MM.1S (cell line): ENCODE measurements at regions not wholly inside any gene's neighbourhood (a gene's known extent, or its start where the extent isn't known, plus 50 kb on each side); places are given as distances from the start of the nearest gene placed in this dataset.

Experiments used
- DNase-seq: peaks from one replicate; pipeline ENCODE4 v3.0.0-alpha.2; 2015
- H2AFZ ChIP-seq: fragments of 300-600 bp; sonication (generic); 2 replicates; pipeline ENCODE4 v1.6.0; 2016; ENCODE audit warnings: antibody characterized with exemption, low read length
- H3F3A ChIP-seq: fragments of 300-600 bp; sonication (generic); 2 replicates; pipeline ENCODE4 v1.6.1; 2016; ENCODE audit warnings: mild to moderate bottlenecking, antibody characterized with exemption, low read length, moderate library complexity, mixed read lengths; ENCODE audit not compliant: insufficient read depth
- H3K27ac ChIP-seq: fragments of 300-600 bp; sonication (generic); 2 replicates; pipeline ENCODE4 v1.5.1; 2016; ENCODE audit warnings: mild to moderate bottlenecking, low read length
- H3K27me3 ChIP-seq: fragments of 300-600 bp; sonication (generic); replicated peaks from 2 replicates; pipeline ENCODE4 v1.6.0; 2016; ENCODE audit warnings: low read length; ENCODE audit not compliant: insufficient read depth
- H3K36me3 ChIP-seq: fragments of 300-600 bp; sonication (generic); replicated peaks from 2 replicates; pipeline ENCODE4 v1.6.1; 2016; ENCODE audit warnings: mild to moderate bottlenecking, low read length, mixed read lengths; ENCODE audit not compliant: insufficient read depth
- H3K4me1 ChIP-seq: fragments of 300-600 bp; sonication (generic); 2 replicates; pipeline ENCODE4 v1.6.1; 2016; ENCODE audit warnings: low read length, mixed read lengths
- H3K4me2 ChIP-seq: fragments of 300-600 bp; sonication (generic); 2 replicates; pipeline ENCODE4 v1.6.0; 2016; ENCODE audit warnings: low read depth, low read length
- H3K4me3 ChIP-seq: fragments of 300-600 bp; sonication (generic); 2 replicates; pipeline ENCODE4 v1.5.1; 2016; ENCODE audit warnings: low read length, mixed read lengths
- H3K79me2 ChIP-seq: fragments of 300-600 bp; sonication (generic); 2 replicates; pipeline ENCODE4 v1.6.1; 2016; ENCODE audit warnings: mixed run types, low read length, mixed read lengths
- H3K9ac ChIP-seq: fragments of 300-600 bp; sonication (generic); 2 replicates; pipeline ENCODE4 v1.6.1; 2016; ENCODE audit warnings: low read length, mixed read lengths
- H3K9me2 ChIP-seq: fragments of 300-600 bp; sonication (generic); replicated peaks from 2 replicates; pipeline ENCODE4 v1.6.1; 2016; ENCODE audit warnings: mild to moderate bottlenecking, low read length, mixed read lengths; ENCODE audit not compliant: insufficient read depth
- H3K9me3 ChIP-seq: fragments of 300-600 bp; sonication (generic); replicated peaks from 2 replicates; pipeline ENCODE4 v1.6.1; 2016; ENCODE audit warnings: mild to moderate bottlenecking, low read length, mixed read lengths; ENCODE audit not compliant: insufficient read depth
- H4K20me1 ChIP-seq: fragments of 300-600 bp; sonication (generic); 2 replicates; pipeline ENCODE4 v1.6.1; 2016; ENCODE audit warnings: mild to moderate bottlenecking, low read length, moderate library complexity, mixed read lengths; ENCODE audit not compliant: insufficient read depth
- CTCF ChIP-seq: fragments of 300-600 bp; sonication (generic); IDR thresholded peaks from 2 replicates; pipeline ENCODE4 v1.5.1; 2016; ENCODE audit warnings: antibody characterized with exemption, low read length, mixed read lengths
- EZH2 ChIP-seq: fragments of 300-600 bp; sonication (generic); optimal IDR thresholded peaks from 2 replicates; pipeline ENCODE3; 2017; ENCODE audit warnings: low read depth, mild to moderate bottlenecking, antibody characterized with exemption, low read length, mixed read lengths
- EZH2phosphoT487 ChIP-seq: fragments of 300-600 bp; sonication (generic); IDR thresholded peaks from 2 replicates; pipeline ENCODE4 v1.6.1; 2018; ENCODE audit warnings: antibody characterized with exemption, low read length

- Histone ChIP-seq H3K79me2 (no peaks in the 10 kb centered on the region), H3F3A (no peaks in the 10 kb centered on the region), H3K9ac (no peak overlapping the region), H3K27me3 (no peaks in the 10 kb centered on the region), H3K4me3 (no peak overlapping the region), H3K27ac (no peak overlapping the region), H3K36me3 (no peaks in the 10 kb centered on the region), H3K4me1 (no peaks in the 10 kb centered on the region), H3K4me2 (no peak overlapping the region), H3K9me2 (no peaks in the 10 kb centered on the region), H4K20me1 (no peaks in the 10 kb centered on the region), H2AFZ (no peak overlapping the region), H3K9me3 (no peaks in the 10 kb centered on the region)
- TF ChIP-seq EZH2phosphoT487 (no peak), EZH2 (no peak), CTCF (no peak)
- no peak for DNase-seq
Measured at GRCh38 chr18:78796693-78797455, 182.7 kb upstream of the SALL3 start.

GRCh38 chr18:78797499-78797898 is 182.1 kb upstream of the SALL3 start:
- no peak for DNase-seq
- Histone ChIP-seq H3K4me1 (no peaks in the 10 kb centered on the region), H3F3A (no peaks in the 10 kb centered on the region), H3K27me3 (no peaks in the 10 kb centered on the region), H3K4me2 (no peak overlapping the region), H3K79me2 (no peaks in the 10 kb centered on the region), H3K27ac (no peak overlapping the region), H3K9ac (no peak overlapping the region), H3K4me3 (no peak overlapping the region), H3K9me3 (no peaks in the 10 kb centered on the region), H3K9me2 (no peaks in the 10 kb centered on the region), H3K36me3 (no peaks in the 10 kb centered on the region), H4K20me1 (no peaks in the 10 kb centered on the region), H2AFZ (no peak overlapping the region)
- TF ChIP-seq EZH2phosphoT487 (no peak), CTCF (no peak), EZH2 (no peak)

- Histone ChIP-seq H3K27ac (no peak overlapping the region), H3K36me3 (no peaks in the 10 kb centered on the region), H4K20me1 (no peaks in the 10 kb centered on the region), H3K9me2 (no peaks in the 10 kb centered on the region), H3K4me1 (no peaks in the 10 kb centered on the region), H3K4me2 (no peak overlapping the region), H2AFZ (no peak overlapping the region), H3K4me3 (no peak overlapping the region), H3K79me2 (no peaks in the 10 kb centered on the region), H3K9ac (no peak overlapping the region), H3F3A (no peaks in the 10 kb centered on the region), H3K9me3 (no peaks in the 10 kb centered on the region), H3K27me3 (no peaks in the 10 kb centered on the region)
- no peak for DNase-seq
- TF ChIP-seq CTCF (no peak), EZH2 (no peak), EZH2phosphoT487 (no peak)
Measured at GRCh38 chr18:78798402-78799175, 181.0 kb upstream of the SALL3 start.
